Epithelial cell of esophagus (primary cell): ENCODE measurements at regions not wholly inside any gene's neighbourhood (a gene's known extent, or its start where the extent isn't known, plus 50 kb on each side); places are given as distances from the start of the nearest gene placed in this dataset.
"Not testable (repeated sequence)": the region's sequence is repeated elsewhere in the genome, so short reads cannot be mapped to it uniquely, and the experiment has no call there.

Experiments used
- DNase-seq: peaks from one replicate; pipeline ENCODE4 v3.0.0; 2010; ENCODE audit warnings: low read depth
- H3K4me3 ChIP-seq: 2 replicates; pipeline ENCODE4 v1.5.1; 2011; ENCODE audit warnings: mild to moderate bottlenecking, low read length, control low read depth
- CTCF ChIP-seq: IDR thresholded peaks from 2 replicates; pipeline ENCODE4 v1.5.1; 2011; ENCODE audit warnings: low read depth, mild to moderate bottlenecking, low read length, control low read depth, inconsistent platforms; ENCODE audit not compliant: insufficient read depth; ENCODE audit errors: missing control alignments

- TF ChIP-seq CTCF, result no peak
- no peak overlapping the region for H3K4me3 ChIP-seq
- DNase-seq, result no peak
Measured at GRCh38 chr3:55147856-55148720, 220.2 kb upstream of the LRTM1 start.

GRCh38 chr3:55147406-55147805 lies 219.5 kb upstream of the LRTM1 start:
- no peak for DNase-seq
- no peak for TF ChIP-seq CTCF
- no peak overlapping the region for H3K4me3 ChIP-seq

- TF ChIP-seq CTCF, result no peak
- DNase-seq, result no peak
- H3K4me3 ChIP-seq, result no peak overlapping the region
Measured at GRCh38 chr3:55146216-55146615, 218.4 kb upstream of the LRTM1 start.

GRCh38 chr3:55144015-55144673 lies 216.3 kb upstream of the LRTM1 start:
- TF ChIP-seq CTCF, result no peak

GRCh38 chr3:55143336-55143735 lies 215.5 kb upstream of the LRTM1 start:
- no peak for DNase-seq
- no peak overlapping the region for H3K4me3 ChIP-seq
- TF ChIP-seq CTCF, result no peak

More at GRCh38 chr3:55144015-55144673, 216.3 kb upstream of the LRTM1 start:
- no peak for DNase-seq
- no peak overlapping the region for H3K4me3 ChIP-seq

- DNase-seq, H3K4me3 ChIP-seq: not testable (repeated sequence)
Measured at GRCh38 chr3:55136291-55136690, 208.4 kb upstream of the LRTM1 start.

GRCh38 chr3:55128225-55128823 lies 200.5 kb upstream of the LRTM1 start:
- TF ChIP-seq CTCF, result no peak
- no peak for DNase-seq
- no peak overlapping the region for H3K4me3 ChIP-seq
